ENCODE measurements at regions not wholly inside any gene's neighbourhood (a gene's known extent, or its start where the extent isn't known, plus 50 kb on each side); places are given as distances from the start of the nearest gene placed in this dataset.

GRCh38 chr7:41582116-41582515 lies 120.8 kb downstream of the INHBA start:
- no peak for TF ChIP-seq CTCF (IDR thresholded peaks at IDR 0.05)
- no peak for TF ChIP-seq FOSL2 (IDR thresholded peaks at IDR 0.05; ENCODE audit: borderline replicate concordance, low read depth)
- no peak for TF ChIP-seq ZBTB33 (IDR thresholded peaks at IDR 0.05; ENCODE audit: borderline replicate concordance, low read depth)
- TF ChIP-seq USF2 (IDR thresholded peaks at IDR 0.05; ENCODE audit: borderline replicate concordance, low read depth, low read length), result no peak
- TF ChIP-seq EP300 (IDR thresholded peaks at IDR 0.05; ENCODE audit: borderline replicate concordance in 1 of 2, low read depth in 1 of 2, low read length in 1 of 2), result no peak

Data from SK-N-SH (cell line).